Ovary (tissue), 3 donors: ENCODE measurements at regions not wholly inside any gene's neighbourhood (a gene's known extent, or its start where the extent isn't known, plus 50 kb on each side); places are given as distances from the start of the nearest gene placed in this dataset.

Source experiments
- EP300 ChIP-seq: sonication (generic); formaldehyde crosslinking; IDR thresholded peaks from one replicate; pipeline ENCODE4 v1.6.1; 2017; ENCODE audit warnings: antibody characterized with exemption
- TF ChIP-seq, protein P1 (sequence below), 3 donors: fragments of 450-650 bp in 2 of 3; fragments of 200-600 bp in 1 of 3; IDR thresholded peaks; one replicate each; pipeline versions ENCODE4 v1.5.1 to v1.8.0; 2016 to 2022; ENCODE audit warnings: antibody characterized with exemption in 3 of 3, mild to moderate bottlenecking in 1 of 3
- donor health status: DM: no; HTN: no; CAD: no.

GRCh38 chr3:99049164-99049563, 147.7 kb upstream of the DCBLD2 start:
- TF ChIP-seq, protein P1, sequence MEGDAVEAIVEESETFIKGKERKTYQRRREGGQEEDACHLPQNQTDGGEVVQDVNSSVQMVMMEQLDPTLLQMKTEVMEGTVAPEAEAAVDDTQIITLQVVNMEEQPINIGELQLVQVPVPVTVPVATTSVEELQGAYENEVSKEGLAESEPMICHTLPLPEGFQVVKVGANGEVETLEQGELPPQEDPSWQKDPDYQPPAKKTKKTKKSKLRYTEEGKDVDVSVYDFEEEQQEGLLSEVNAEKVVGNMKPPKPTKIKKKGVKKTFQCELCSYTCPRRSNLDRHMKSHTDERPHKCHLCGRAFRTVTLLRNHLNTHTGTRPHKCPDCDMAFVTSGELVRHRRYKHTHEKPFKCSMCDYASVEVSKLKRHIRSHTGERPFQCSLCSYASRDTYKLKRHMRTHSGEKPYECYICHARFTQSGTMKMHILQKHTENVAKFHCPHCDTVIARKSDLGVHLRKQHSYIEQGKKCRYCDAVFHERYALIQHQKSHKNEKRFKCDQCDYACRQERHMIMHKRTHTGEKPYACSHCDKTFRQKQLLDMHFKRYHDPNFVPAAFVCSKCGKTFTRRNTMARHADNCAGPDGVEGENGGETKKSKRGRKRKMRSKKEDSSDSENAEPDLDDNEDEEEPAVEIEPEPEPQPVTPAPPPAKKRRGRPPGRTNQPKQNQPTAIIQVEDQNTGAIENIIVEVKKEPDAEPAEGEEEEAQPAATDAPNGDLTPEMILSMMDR (IDR thresholded peaks at IDR 0.05): no peak
- no peak for TF ChIP-seq EP300
